ENCODE measurements at regions not wholly inside any gene's neighbourhood (a gene's known extent, or its start where the extent isn't known, plus 50 kb on each side); places are given as distances from the start of the nearest gene placed in this dataset.
"Not testable (repeated sequence)": the region's sequence is repeated elsewhere in the genome, so short reads cannot be mapped to it uniquely, and the experiment has no call there.

- H3K9me3 ChIP-seq, H3K4me3 ChIP-seq, H3K4me1 ChIP-seq, H3K36me3 ChIP-seq, H3K27ac ChIP-seq, DNase-seq, H3K27me3 ChIP-seq: not testable (repeated sequence)
Measured at GRCh38 chr2:91564700-91565099, 2873.2 kb downstream of the RPIA start.

GRCh38 chr2:91565689-91566430, 2874.4 kb downstream of the RPIA start:
- not testable (repeated sequence) for H3K4me1 ChIP-seq, H3K9me3 ChIP-seq, H3K36me3 ChIP-seq, H3K27ac ChIP-seq, H3K27me3 ChIP-seq, DNase-seq, H3K4me3 ChIP-seq

GRCh38 chr2:91566611-91567010, 2875.1 kb downstream of the RPIA start:
- H3K27ac ChIP-seq, H3K36me3 ChIP-seq, H3K4me1 ChIP-seq, H3K9me3 ChIP-seq, H3K4me3 ChIP-seq, H3K27me3 ChIP-seq: not testable (repeated sequence)
- peak in 1 of 3 donors; percentile 20 for DNase-seq

DNA sequence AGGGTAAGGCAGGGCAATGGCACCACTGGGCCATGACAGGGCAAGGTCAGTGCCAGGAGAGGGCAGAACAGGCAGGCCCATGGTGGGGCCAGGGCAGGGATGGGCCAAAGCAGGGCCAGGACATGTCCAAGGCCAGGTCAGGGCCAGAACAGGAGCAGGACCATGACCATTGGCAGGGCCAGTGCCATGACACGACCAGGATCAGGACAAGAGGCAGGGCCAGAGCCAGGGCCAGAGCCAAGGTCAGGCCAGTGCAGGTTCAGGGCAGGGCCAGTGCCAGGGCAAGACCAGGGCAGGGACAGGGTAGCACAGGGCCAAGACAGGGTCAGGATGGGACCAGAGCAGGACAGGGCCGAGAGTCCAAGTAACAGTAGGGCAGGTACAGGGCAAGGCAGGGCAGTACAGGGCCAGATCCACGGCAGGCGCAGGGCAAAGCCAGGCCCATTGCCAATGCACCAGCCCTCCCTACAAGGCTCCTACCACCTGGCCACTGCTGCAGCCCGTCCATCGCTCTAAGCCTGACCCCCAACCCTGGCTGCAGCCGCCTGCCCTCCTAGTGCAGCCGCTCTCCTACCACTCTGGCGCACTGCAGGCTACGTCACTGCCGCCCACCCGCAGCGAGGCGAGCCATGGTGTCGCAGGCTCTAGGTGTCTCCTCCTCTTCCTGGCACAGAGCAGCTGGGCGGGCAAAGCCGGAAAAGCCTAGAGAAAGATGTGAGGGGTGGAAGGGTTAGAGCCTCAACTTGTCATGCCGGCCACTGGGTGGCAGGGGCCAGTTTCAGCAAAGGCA, 2876.3 kb downstream of the RPIA start:
- H3K9me3 ChIP-seq, H3K27me3 ChIP-seq, H3K27ac ChIP-seq, H3K36me3 ChIP-seq, H3K4me3 ChIP-seq, H3K4me1 ChIP-seq: not testable (repeated sequence)
- DNase-seq, result peak in 1 of 3 donors; percentile 24

DNA sequence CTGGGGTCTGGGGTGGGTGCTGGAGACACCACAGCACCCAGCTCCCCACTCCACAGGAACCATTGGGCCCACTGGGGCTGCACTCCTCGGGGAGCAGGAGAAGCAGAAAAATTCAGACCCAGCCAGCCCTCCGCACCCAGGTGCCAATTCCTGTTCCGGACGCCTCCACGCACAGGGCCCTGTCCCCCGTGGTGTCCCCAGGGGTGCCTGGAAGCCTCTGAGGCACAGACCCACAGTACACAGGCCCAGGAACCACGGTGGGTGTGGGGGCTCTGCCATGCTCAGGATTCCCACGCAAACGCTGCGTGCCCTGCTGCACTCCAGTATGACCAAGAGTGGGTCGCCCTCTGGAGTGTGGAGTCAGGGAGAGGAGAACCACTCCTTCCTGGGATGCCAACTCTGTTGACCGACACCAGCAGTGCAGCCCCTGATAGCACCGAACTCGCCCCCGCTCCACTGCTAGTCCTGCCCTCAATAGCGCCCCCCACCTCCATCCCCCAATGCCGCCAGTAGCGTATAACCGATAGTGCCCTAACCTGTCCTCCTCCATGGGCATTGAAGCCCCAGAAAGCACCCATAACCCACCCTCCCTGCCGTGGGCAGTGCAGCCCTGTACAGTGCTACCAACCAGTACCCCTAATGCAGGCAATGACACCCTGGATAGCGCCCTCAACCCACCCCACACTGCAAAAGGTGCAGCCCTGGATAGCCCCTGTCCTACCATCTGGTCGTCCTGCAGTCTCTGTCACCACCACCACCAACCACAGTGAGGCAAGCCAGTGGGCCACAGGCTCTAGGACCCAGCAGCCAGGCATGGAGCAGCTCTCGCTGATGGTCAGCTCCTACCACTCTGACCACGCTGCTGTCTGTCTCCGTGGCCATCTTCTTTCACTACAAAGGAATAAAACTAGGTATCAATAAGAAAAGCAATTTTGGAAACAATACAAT, 2877.2 kb downstream of the RPIA start:
- not testable (repeated sequence) for H3K36me3 ChIP-seq, H3K27ac ChIP-seq, H3K4me1 ChIP-seq, H3K9me3 ChIP-seq, H3K4me3 ChIP-seq, H3K27me3 ChIP-seq, DNase-seq

DNA sequence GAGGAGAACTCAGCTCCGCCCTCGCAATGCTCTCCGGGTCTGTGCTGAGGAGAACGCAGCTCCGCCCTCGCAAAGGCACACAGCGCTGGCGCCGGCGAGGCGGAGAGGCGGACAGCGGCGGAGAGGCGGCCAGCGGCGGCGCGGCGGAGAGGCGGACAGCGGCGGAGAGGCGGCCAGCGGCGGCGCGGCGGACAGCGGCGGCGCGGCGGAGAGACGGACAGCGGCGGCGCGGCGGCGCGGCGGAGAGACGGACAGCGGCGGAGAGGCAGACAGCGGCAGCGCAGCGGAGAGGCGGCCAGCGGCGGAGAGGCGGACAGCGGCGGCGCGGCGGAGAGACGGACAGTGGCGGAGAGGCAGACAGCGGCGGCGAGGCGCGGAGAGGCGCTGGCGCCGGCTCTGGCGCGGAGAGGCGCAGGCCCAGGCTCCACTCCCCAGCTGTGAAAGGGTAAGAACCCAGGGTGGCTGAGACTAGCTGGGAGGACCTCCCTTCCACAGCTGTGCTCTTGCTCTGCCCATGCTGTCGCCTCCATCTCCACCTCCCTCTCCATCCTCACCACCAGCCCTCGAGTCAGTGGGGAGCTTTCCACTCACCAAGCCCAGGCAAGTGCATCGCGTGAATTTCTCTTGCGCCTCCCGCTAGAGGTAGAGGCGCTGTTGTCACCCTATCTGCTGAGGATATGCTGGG, 2879.9 kb downstream of the RPIA start:
- not testable (repeated sequence) for H3K27ac ChIP-seq, H3K27me3 ChIP-seq, H3K4me3 ChIP-seq, H3K36me3 ChIP-seq, H3K4me1 ChIP-seq, H3K9me3 ChIP-seq
- DNase-seq, result peak in 1 of 3 donors; percentile 43

GRCh38 chr2:91573018-91573417, 2881.5 kb downstream of the RPIA start:
- not testable (repeated sequence) for H3K4me3 ChIP-seq, H3K27me3 ChIP-seq, H3K4me1 ChIP-seq, H3K36me3 ChIP-seq, H3K27ac ChIP-seq, H3K9me3 ChIP-seq
- DNase-seq, result peak in 1 of 3 donors; percentile 7

DNA sequence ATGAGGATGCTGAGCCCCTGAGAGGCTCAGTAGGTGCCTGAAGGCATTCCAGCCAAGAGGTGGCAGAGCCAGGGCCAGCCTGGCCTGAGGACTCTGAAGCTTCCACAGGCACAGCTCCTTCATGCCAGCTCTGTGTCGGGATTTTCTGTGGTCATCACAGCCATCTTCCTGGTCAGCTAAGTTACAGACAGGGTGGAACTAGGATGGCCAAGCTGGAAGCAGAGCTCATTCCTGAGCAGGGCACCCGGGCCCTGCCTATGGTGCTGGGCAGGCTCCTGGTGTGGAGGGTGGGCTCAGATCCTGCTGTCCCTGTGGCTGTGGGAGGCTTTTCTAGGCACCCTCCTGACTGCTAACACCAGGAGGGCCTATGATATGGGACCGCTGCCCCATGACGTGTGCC, 2882.3 kb downstream of the RPIA start:
- H3K27ac ChIP-seq, H3K27me3 ChIP-seq, H3K9me3 ChIP-seq, H3K4me1 ChIP-seq, H3K36me3 ChIP-seq, H3K4me3 ChIP-seq: not testable (repeated sequence)
- DNase-seq, result peak in 2 of 3 donors; percentile 16 to 42

GRCh38 chr2:91574255-91574654, 2882.8 kb downstream of the RPIA start:
- DNase-seq, result peak in 1 of 3 donors; percentile 8

GRCh38 chr2:91575701-91576100, 2884.2 kb downstream of the RPIA start:
- not testable (repeated sequence) for H3K4me3 ChIP-seq, H3K9me3 ChIP-seq, H3K36me3 ChIP-seq, H3K27ac ChIP-seq, H3K4me1 ChIP-seq, H3K27me3 ChIP-seq
- DNase-seq, result peak in 2 of 3 donors; percentile 6 to 42

More at GRCh38 chr2:91574255-91574654, 2882.8 kb downstream of the RPIA start:
- H3K9me3 ChIP-seq, H3K27me3 ChIP-seq, H3K4me1 ChIP-seq, H3K4me3 ChIP-seq, H3K36me3 ChIP-seq, H3K27ac ChIP-seq: not testable (repeated sequence)

DNA sequence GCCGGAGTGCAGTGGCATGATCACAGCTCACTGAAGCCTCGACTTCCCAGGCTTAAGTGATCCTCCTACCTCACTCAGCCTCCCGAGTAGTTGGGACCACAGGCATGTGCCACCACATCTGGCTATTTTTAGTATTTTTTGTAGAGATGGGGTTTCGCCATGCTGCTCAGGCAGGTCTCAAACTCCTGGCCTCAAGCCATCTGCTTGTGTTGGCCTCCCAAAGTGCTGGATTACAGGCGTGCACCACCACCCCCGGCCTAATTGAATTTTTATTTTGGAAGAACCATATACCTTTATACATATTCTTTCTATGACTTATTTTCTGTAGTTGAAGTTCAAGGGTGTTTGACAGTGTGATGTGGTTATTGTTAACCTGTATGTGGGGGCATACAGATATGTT, 2885.9 kb downstream of the RPIA start:
- not testable (repeated sequence) for H3K27me3 ChIP-seq, H3K4me1 ChIP-seq, H3K27ac ChIP-seq, H3K9me3 ChIP-seq, H3K4me3 ChIP-seq, DNase-seq, H3K36me3 ChIP-seq

GRCh38 chr2:91578678-91579077, 2887.2 kb downstream of the RPIA start:
- not testable (repeated sequence) for H3K27ac ChIP-seq, H3K4me1 ChIP-seq, H3K9me3 ChIP-seq, DNase-seq, H3K4me3 ChIP-seq, H3K36me3 ChIP-seq, H3K27me3 ChIP-seq

GRCh38 chr2:91579555-91579954, 2888.1 kb downstream of the RPIA start:
- not testable (repeated sequence) for H3K36me3 ChIP-seq, H3K9me3 ChIP-seq, H3K27me3 ChIP-seq, H3K4me3 ChIP-seq, H3K27ac ChIP-seq, H3K4me1 ChIP-seq
- DNase-seq, result peak in 1 of 3 donors; percentile 44

DNA sequence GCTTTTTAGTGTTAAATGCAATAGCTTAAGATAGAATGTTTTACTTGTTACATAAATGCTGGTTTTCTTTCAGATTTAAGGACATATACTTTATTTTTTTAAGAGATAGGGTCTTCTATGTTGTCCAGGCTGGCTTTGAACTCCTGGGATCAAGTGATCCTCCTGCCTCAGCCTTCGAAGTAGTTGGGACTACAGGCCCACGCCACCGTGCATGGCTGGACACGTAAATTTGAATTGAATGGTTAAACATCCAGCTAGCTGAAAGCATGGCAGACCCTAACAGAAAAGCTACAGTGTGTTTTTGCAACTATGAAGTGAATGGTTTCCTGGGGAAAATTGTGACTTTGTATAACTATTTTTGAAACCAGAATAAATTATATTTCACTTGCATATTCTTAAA, 2888.6 kb downstream of the RPIA start:
- not testable (repeated sequence) for H3K27me3 ChIP-seq, H3K9me3 ChIP-seq, H3K36me3 ChIP-seq, H3K27ac ChIP-seq, DNase-seq, H3K4me3 ChIP-seq, H3K4me1 ChIP-seq

All from Peyer's patch (tissue), 4 donors.